GM23338 (cell line): ENCODE measurements at regions not wholly inside any gene's neighbourhood (a gene's known extent, or its start where the extent isn't known, plus 50 kb on each side); places are given as distances from the start of the nearest gene placed in this dataset.

ENCODE experiments used
- CREB1 ChIP-seq: fragments of 250-450 bp; sonication (Bioruptor Pico); IDR thresholded peaks from 2 replicates; pipeline ENCODE4 v1.5.0; 2020; ENCODE audit warnings: low read depth, mild to moderate bottlenecking, moderate library complexity
- EZH2 ChIP-seq: fragments of 200-600 bp; sonication (generic); IDR thresholded peaks from one replicate; pipeline ENCODE4 v1.8.0; 2017; ENCODE audit warnings: antibody characterized with exemption, mild to moderate bottlenecking, low read depth; ENCODE audit not compliant: unreplicated experiment
- EZH2phosphoT487 ChIP-seq: fragments of 200-600 bp; sonication (generic); IDR thresholded peaks from one replicate; pipeline ENCODE4 v1.8.1; 2018; ENCODE audit warnings: antibody characterized with exemption; ENCODE audit not compliant: unreplicated experiment
- NANOG ChIP-seq: IDR thresholded peaks from 2 replicates; pipeline ENCODE4 v1.6.1; 2016; ENCODE audit warnings: antibody characterized with exemption, borderline replicate concordance
- POLR2AphosphoS5 ChIP-seq: IDR thresholded peaks from 2 replicates; pipeline ENCODE4 v1.6.1; 2016; ENCODE audit warnings: antibody characterized with exemption, low read depth
- ZNF114 ChIP-seq: fragments of 250-450 bp; sonication (Bioruptor Pico); IDR thresholded peaks from 2 replicates; pipeline ENCODE4 v1.5.0; 2020; ENCODE audit warnings: mild to moderate bottlenecking, moderate library complexity
- TF ChIP-seq, protein P1 (sequence below): fragments of 250-450 bp; sonication (Bioruptor Pico); IDR thresholded peaks from 2 replicates; pipeline ENCODE4 v1.5.0; 2020; ENCODE audit warnings: mild to moderate bottlenecking, moderate library complexity
- TF ChIP-seq, protein P2 (sequence below): IDR thresholded peaks from one replicate; pipeline ENCODE4 v1.6.1; 2018; ENCODE audit warnings: antibody characterized with exemption; ENCODE audit not compliant: unreplicated experiment

DNA sequence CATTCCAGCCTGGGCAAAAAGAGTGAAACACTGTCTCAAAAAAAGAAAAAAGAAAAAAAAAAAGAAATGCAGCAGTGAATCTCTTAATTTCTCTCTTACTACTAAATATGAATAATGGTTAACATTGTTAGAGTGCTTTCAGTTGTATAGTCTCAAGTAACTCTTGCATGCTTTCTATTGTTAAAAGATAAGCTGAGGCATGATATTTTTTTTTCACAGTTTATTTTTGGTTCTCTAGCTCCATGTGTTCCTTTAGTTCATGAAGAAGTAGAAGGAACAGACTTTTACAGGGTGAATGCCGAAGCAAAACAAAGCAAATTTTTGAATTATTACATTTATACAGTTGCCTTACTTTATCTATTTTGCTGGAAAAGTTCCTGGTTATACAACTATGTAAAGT, 1180.9 kb downstream of the OTOL1 start (continued):
- TF ChIP-seq, protein P1, sequence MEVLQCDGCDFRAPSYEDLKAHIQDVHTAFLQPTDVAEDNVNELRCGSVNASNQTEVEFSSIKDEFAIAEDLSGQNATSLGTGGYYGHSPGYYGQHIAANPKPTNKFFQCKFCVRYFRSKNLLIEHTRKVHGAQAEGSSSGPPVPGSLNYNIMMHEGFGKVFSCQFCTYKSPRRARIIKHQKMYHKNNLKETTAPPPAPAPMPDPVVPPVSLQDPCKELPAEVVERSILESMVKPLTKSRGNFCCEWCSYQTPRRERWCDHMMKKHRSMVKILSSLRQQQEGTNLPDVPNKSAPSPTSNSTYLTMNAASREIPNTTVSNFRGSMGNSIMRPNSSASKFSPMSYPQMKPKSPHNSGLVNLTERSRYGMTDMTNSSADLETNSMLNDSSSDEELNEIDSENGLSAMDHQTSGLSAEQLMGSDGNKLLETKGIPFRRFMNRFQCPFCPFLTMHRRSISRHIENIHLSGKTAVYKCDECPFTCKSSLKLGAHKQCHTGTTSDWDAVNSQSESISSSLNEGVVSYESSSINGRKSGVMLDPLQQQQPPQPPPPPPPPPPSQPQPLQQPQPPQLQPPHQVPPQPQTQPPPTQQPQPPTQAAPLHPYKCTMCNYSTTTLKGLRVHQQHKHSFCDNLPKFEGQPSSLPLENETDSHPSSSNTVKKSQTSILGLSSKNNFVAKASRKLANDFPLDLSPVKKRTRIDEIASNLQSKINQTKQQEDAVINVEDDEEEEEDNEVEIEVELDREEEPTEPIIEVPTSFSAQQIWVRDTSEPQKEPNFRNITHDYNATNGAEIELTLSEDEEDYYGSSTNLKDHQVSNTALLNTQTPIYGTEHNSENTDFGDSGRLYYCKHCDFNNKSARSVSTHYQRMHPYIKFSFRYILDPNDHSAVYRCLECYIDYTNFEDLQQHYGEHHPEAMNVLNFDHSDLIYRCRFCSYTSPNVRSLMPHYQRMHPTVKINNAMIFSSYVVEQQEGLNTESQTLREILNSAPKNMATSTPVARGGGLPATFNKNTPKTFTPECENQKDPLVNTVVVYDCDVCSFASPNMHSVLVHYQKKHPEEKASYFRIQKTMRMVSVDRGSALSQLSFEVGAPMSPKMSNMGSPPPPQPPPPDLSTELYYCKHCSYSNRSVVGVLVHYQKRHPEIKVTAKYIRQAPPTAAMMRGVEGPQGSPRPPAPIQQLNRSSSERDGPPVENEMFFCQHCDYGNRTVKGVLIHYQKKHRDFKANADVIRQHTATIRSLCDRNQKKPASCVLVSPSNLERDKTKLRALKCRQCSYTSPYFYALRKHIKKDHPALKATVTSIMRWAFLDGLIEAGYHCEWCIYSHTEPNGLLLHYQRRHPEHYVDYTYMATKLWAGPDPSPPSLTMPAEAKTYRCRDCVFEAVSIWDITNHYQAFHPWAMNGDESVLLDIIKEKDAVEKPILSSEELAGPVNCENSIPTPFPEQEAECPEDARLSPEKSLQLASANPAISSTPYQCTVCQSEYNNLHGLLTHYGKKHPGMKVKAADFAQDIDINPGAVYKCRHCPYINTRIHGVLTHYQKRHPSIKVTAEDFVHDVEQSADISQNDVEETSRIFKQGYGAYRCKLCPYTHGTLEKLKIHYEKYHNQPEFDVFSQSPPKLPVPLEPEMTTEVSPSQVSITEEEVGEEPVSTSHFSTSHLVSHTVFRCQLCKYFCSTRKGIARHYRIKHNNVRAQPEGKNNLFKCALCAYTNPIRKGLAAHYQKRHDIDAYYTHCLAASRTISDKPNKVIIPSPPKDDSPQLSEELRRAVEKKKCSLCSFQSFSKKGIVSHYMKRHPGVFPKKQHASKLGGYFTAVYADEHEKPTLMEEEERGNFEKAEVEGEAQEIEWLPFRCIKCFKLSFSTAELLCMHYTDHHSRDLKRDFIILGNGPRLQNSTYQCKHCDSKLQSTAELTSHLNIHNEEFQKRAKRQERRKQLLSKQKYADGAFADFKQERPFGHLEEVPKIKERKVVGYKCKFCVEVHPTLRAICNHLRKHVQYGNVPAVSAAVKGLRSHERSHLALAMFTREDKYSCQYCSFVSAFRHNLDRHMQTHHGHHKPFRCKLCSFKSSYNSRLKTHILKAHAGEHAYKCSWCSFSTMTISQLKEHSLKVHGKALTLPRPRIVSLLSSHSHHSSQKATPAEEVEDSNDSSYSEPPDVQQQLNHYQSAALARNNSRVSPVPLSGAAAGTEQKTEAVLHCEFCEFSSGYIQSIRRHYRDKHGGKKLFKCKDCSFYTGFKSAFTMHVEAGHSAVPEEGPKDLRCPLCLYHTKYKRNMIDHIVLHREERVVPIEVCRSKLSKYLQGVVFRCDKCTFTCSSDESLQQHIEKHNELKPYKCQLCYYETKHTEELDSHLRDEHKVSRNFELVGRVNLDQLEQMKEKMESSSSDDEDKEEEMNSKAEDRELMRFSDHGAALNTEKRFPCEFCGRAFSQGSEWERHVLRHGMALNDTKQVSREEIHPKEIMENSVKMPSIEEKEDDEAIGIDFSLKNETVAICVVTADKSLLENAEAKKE (CRISPR knock-in tag), result no peak
- TF ChIP-seq POLR2AphosphoS5 (no peak), EZH2phosphoT487 (no peak), CREB1 (no peak), ZNF114 (CRISPR knock-in tag) (no peak), NANOG (no peak), EZH2 (no peak)
- TF ChIP-seq, protein P2, sequence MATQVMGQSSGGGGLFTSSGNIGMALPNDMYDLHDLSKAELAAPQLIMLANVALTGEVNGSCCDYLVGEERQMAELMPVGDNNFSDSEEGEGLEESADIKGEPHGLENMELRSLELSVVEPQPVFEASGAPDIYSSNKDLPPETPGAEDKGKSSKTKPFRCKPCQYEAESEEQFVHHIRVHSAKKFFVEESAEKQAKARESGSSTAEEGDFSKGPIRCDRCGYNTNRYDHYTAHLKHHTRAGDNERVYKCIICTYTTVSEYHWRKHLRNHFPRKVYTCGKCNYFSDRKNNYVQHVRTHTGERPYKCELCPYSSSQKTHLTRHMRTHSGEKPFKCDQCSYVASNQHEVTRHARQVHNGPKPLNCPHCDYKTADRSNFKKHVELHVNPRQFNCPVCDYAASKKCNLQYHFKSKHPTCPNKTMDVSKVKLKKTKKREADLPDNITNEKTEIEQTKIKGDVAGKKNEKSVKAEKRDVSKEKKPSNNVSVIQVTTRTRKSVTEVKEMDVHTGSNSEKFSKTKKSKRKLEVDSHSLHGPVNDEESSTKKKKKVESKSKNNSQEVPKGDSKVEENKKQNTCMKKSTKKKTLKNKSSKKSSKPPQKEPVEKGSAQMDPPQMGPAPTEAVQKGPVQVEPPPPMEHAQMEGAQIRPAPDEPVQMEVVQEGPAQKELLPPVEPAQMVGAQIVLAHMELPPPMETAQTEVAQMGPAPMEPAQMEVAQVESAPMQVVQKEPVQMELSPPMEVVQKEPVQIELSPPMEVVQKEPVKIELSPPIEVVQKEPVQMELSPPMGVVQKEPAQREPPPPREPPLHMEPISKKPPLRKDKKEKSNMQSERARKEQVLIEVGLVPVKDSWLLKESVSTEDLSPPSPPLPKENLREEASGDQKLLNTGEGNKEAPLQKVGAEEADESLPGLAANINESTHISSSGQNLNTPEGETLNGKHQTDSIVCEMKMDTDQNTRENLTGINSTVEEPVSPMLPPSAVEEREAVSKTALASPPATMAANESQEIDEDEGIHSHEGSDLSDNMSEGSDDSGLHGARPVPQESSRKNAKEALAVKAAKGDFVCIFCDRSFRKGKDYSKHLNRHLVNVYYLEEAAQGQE, result no peak
